ENCODE measurements at regions not wholly inside any gene's neighbourhood (a gene's known extent, or its start where the extent isn't known, plus 50 kb on each side); places are given as distances from the start of the nearest gene placed in this dataset.

DNA sequence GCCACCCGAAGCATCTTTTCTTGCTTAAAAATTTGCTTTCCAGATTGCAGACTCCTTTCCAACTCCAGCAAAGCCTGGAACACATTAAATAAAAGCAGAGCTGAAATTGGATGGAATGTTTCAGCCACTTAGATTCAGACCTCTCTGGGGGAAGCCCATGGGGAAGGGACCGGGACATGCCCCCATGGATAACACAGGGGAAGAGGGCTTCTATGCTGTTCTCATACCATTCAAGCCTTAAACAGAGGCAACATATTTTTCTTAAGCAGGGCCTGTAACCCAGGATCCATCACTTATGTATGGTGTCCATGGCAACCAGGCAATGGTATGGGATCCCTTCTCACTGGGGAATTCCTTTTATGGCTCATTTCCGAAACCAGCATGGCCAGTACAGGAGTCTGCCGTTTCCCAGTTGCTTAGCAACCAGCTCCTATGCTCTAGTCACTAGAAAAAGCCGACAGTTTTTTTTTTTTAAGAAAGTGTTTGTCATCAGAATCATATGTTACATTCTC, 62.0 kb upstream of the MARCHF10 start:
- peak overlapping the region; percentile 64 for H3K4me3 Mint-ChIP-seq
- H3K27me3 Mint-ChIP-seq (ENCODE audit: insufficient read depth, low read depth): peaks cover 2% of the 10 kb centered on the region
- Histone ChIP-seq H3K36me3 (no peaks in the 10 kb centered on the region), H3K27me3 (no peaks in the 10 kb centered on the region), H3K4me2 (peak overlapping the region; percentile 2), H3K4me1 (peaks cover 16% of the 10 kb centered on the region), H3K9ac (no peak overlapping the region), H2AFZ (replicated peaks) (no peak overlapping the region), H3K79me2 (ENCODE audit: low read depth) (no peaks in the 10 kb centered on the region), H3F3A (ENCODE audit: low read depth) (no peaks in the 10 kb centered on the region), H3K27ac (no peak overlapping the region), H4K20me1 (ENCODE audit: low read depth) (no peaks in the 10 kb centered on the region), H3K9me3 (ENCODE audit: low read depth) (no peaks in the 10 kb centered on the region), H3K4me3 (no peak overlapping the region)
- peaks cover 62% of the 10 kb centered on the region for H3K4me1 Mint-ChIP-seq
- H3K36me3 Mint-ChIP-seq: no peaks in the 10 kb centered on the region
- DNase-seq (ENCODE audit: low spot score): peak; percentile 72
- TF ChIP-seq CTCF (IDR thresholded peaks at IDR 0.05): no peak
- TF ChIP-seq EZH2phosphoT487 (IDR thresholded peaks at IDR 0.05): no peak
- TF ChIP-seq EZH2 (IDR thresholded peaks at IDR 0.05): no peak
- peak overlapping the region; percentile 99 for H3K27ac Mint-ChIP-seq
- peaks cover 4% of the 10 kb centered on the region for H3K9me3 Mint-ChIP-seq

DNA sequence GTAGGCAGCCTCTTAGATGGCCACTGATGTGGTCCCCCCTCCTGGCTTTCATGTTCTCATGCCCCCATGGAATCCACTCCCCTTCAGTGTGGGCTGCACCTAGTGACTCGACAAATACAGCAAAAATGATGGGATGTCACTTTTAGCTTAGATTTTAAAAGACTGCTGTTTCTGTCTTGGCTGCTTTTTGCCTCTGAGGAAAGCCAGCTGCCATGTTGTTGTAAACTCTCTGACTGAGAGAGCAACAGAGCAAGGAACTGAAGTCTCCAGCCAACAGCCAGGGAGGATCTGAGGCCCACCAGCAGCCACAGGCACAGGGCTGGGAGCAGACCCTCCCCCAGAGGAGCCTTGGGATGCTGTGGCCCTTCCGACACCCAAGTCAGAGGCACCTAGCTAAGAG, 60.6 kb upstream of the MARCHF10 start:
- Mint-ChIP-seq H3K27me3 (ENCODE audit: insufficient read depth, low read depth) (peaks cover 7% of the 10 kb centered on the region), H3K4me1 (peaks cover 52% of the 10 kb centered on the region), H3K4me3 (no peak overlapping the region), H3K36me3 (no peaks in the 10 kb centered on the region), H3K9me3 (peaks cover 4% of the 10 kb centered on the region), H3K27ac (peak overlapping the region; percentile 99)
- Histone ChIP-seq H2AFZ (replicated peaks) (peak overlapping the region; percentile 5), H3K9me3 (ENCODE audit: low read depth) (no peaks in the 10 kb centered on the region), H3K4me2 (no peak overlapping the region), H3K27me3 (no peaks in the 10 kb centered on the region), H3K36me3 (no peaks in the 10 kb centered on the region), H3K4me1 (peaks cover 16% of the 10 kb centered on the region), H3K9ac (no peak overlapping the region), H3F3A (ENCODE audit: low read depth) (no peaks in the 10 kb centered on the region), H4K20me1 (ENCODE audit: low read depth) (no peaks in the 10 kb centered on the region), H3K27ac (no peak overlapping the region), H3K4me3 (no peak overlapping the region), H3K79me2 (ENCODE audit: low read depth) (no peaks in the 10 kb centered on the region)
- TF ChIP-seq EZH2 (IDR thresholded peaks at IDR 0.05): no peak
- DNase-seq (ENCODE audit: low spot score): no peak

DNA sequence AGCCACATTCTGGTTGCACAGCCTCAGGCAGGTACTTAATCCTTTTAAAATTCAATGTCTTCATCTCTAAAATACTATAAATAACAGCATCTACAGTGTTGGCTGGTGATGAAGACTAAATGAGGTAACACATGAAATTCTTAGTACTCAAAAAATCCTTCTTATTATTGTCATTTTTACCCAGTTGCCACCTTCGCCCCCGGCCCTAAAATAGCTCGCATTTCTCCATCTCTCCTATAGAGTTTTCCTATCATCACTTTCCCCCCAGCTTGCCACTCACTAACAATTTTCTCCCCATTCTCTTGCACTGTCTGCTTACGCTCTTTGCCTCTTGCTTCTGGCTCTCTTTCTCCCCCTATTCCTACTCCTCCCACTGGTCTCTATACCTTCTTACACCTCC, 59.9 kb upstream of the MARCHF10 start:
- Histone ChIP-seq H3K4me1 (peaks cover 16% of the 10 kb centered on the region), H3K27me3 (no peaks in the 10 kb centered on the region), H3K79me2 (ENCODE audit: low read depth) (no peaks in the 10 kb centered on the region), H2AFZ (replicated peaks) (no peak overlapping the region), H3K9ac (no peak overlapping the region), H3K9me3 (ENCODE audit: low read depth) (no peaks in the 10 kb centered on the region), H3F3A (ENCODE audit: low read depth) (no peaks in the 10 kb centered on the region), H3K4me2 (no peak overlapping the region), H3K36me3 (no peaks in the 10 kb centered on the region), H4K20me1 (ENCODE audit: low read depth) (no peaks in the 10 kb centered on the region), H3K27ac (no peak overlapping the region), H3K4me3 (no peak overlapping the region)
- no peaks in the 10 kb centered on the region for H3K36me3 Mint-ChIP-seq
- DNase-seq (ENCODE audit: low spot score): no peak
- peaks cover 7% of the 10 kb centered on the region for H3K27me3 Mint-ChIP-seq (ENCODE audit: insufficient read depth, low read depth)
- TF ChIP-seq EZH2phosphoT487 (IDR thresholded peaks at IDR 0.05) (no peak), CTCF (IDR thresholded peaks at IDR 0.05) (no peak), EZH2 (IDR thresholded peaks at IDR 0.05) (no peak)
- peak overlapping the region; percentile 99 for H3K27ac Mint-ChIP-seq
- peaks cover 4% of the 10 kb centered on the region for H3K9me3 Mint-ChIP-seq
- H3K4me3 Mint-ChIP-seq: no peak overlapping the region
- H3K4me1 Mint-ChIP-seq: peaks cover 47% of the 10 kb centered on the region

DNA sequence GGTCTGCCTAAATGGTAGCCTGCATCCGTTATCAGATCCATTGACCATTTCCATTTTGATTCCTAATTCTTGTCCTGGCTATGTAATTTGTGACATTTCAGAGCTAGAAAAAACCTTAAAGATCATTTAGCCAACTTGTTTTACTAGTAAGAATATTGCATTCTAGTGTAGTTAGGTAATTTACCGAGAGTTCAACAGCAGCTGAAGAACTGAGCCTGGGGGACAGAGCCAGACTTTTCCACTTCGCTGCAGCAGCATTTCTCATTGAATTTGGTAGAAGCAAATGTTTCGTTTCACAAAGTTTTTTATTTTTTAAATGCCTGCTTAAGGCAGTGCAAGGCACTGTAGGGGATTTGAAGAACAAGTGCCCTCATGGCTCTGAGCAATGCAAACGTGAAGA, 59.2 kb upstream of the MARCHF10 start:
- Mint-ChIP-seq H3K4me1 (peaks cover 47% of the 10 kb centered on the region), H3K9me3 (peaks cover 4% of the 10 kb centered on the region), H3K27ac (peak overlapping the region; percentile 28), H3K36me3 (no peaks in the 10 kb centered on the region), H3K4me3 (no peak overlapping the region), H3K27me3 (ENCODE audit: insufficient read depth, low read depth) (peaks cover 7% of the 10 kb centered on the region)
- H3K27ac ChIP-seq: no peak overlapping the region
- H3K4me3 ChIP-seq: no peak overlapping the region
- TF ChIP-seq EZH2 (IDR thresholded peaks at IDR 0.05) (no peak), EZH2phosphoT487 (IDR thresholded peaks at IDR 0.05) (no peak), CTCF (IDR thresholded peaks at IDR 0.05) (no peak)
- H4K20me1 ChIP-seq (ENCODE audit: low read depth): no peaks in the 10 kb centered on the region
- no peak overlapping the region for H3K9ac ChIP-seq
- peaks cover 16% of the 10 kb centered on the region for H3K4me1 ChIP-seq
- H3K4me2 ChIP-seq: no peak overlapping the region
- H3K79me2 ChIP-seq (ENCODE audit: low read depth): no peaks in the 10 kb centered on the region
- no peaks in the 10 kb centered on the region for H3F3A ChIP-seq (ENCODE audit: low read depth)
- H3K27me3 ChIP-seq: no peaks in the 10 kb centered on the region
- H3K9me3 ChIP-seq (ENCODE audit: low read depth): no peaks in the 10 kb centered on the region
- H3K36me3 ChIP-seq: no peaks in the 10 kb centered on the region
- DNase-seq (ENCODE audit: low spot score): no peak
- H2AFZ ChIP-seq (replicated peaks): no peak overlapping the region

Data from neural progenitor cell (in vitro differentiated cells).